Right lobe of liver (tissue), 6 donors: ENCODE measurements at regions not wholly inside any gene's neighbourhood (a gene's known extent, or its start where the extent isn't known, plus 50 kb on each side); places are given as distances from the start of the nearest gene placed in this dataset.

Experiments
- ATAC-seq, 4 donors: fragments of 200-7000 bp; cut with Tn5 transposase; one replicate each; pipeline ENCODE4 v1.9.1; 2020; ENCODE audit warnings: mild to moderate bottlenecking in 4 of 4, moderate library complexity in 4 of 4
- DNase-seq, 3 donors: peaks; one replicate each; pipeline ENCODE4 v3.0.0-alpha.2; 2020
- H3K27ac ChIP-seq, 3 donors: fragments of 200-600 bp; one replicate each; pipeline ENCODE4 v1.8.0; 2022
- H3K27me3 ChIP-seq, 2 donors: fragments of 200-600 bp; one replicate each; pipeline ENCODE4 v1.8.0; 2022
- H3K36me3 ChIP-seq, 4 donors: fragments of 200-600 bp; sonication (generic) in 1 of 4; one replicate each; pipeline versions ENCODE4 v1.5.1 to v1.8.0; 2017 to 2022; ENCODE audit warnings: control low read depth in 1 of 4
- H3K4me1 ChIP-seq, 4 donors: fragments of 200-600 bp; sonication (generic) in 1 of 4; one replicate each; pipeline versions ENCODE4 v1.5.1 to v1.8.0; 2017 to 2022; ENCODE audit warnings: control low read depth in 1 of 4
- H3K4me3 ChIP-seq, 3 donors: fragments of 200-600 bp; one replicate each; pipeline ENCODE4 v1.8.0; 2022
- H3K9me3 ChIP-seq, 4 donors: fragments of 200-600 bp; sonication (generic) in 1 of 4; one replicate each; pipeline versions ENCODE4 v1.5.1 to v1.8.0; 2017 to 2022; ENCODE audit warnings: control low read depth in 1 of 4
- CTCF ChIP-seq, 4 donors: fragments of 200-600 bp in 3 of 4; fragments of 450-650 bp in 1 of 4; IDR thresholded peaks; one replicate each; pipeline versions ENCODE4 v1.5.1 to v1.8.0; 2016 to 2022; ENCODE audit warnings: antibody characterized with exemption in 4 of 4, mild to moderate bottlenecking in 2 of 4
- POLR2A ChIP-seq: fragments of 450-650 bp; IDR thresholded peaks from one replicate; pipeline ENCODE4 v1.6.1; 2017; ENCODE audit warnings: antibody characterized with exemption, mild to moderate bottlenecking
- WGBS: methylation state at CpG from one replicate; pipeline ENCODE4 v1.1.6; 2018; ENCODE audit warnings: low coverage, low lambda C conversion rate; ENCODE audit not compliant: insufficient coverage; ENCODE audit errors: missing lambda C conversion rate; 5-methylcytosine and 5-hydroxymethylcytosine counted together
- intact Hi-C, 2 donors: fragments of 100-400 bp; cut with DNase I; formaldehyde crosslinking; loops; one replicate each; pipeline versions ENCODE4 v1.11.2 to v1.14.1; 2022
- donor health status: DM: no; HTN: yes; CAD: no.
- donor health status: DM: no; HTN: no; CAD: no.
- donor health status: DM: no; HTN: no; CAD: no.
- donor health status: DM: no; HTN: yes; CAD: no.
- donor health status: DM: no; HTN: yes; CAD: no.

DNA sequence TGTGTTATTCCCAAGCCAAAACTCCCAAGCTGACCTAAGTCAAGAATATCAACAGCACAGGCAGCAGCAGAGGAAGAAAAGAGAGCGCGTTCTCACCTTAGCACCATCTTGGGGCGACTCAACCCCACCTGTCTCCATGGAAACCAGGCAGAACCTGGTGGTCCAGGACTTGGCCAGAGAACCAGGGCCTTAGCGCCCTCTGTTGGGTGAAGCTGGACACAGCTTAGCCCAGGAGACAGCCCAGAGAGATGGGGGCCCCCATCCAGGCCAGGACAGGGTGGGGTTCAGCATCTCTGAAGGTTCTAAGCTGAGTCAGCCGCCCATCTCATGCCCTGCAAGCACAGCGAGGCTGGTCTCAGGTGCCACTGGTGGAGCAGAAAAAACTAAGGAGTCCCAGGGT, 60.1 kb upstream of the TMEM132E start:
- Histone ChIP-seq H3K4me1 (no peaks in the 10 kb centered on the region), H3K36me3 (no peaks in the 10 kb centered on the region), H3K9me3 (no peaks in the 10 kb centered on the region), H3K4me3 (no peak overlapping the region), H3K27ac (no peak overlapping the region), H3K27me3 (no peaks in the 10 kb centered on the region)
- ATAC-seq (peak in 1 of 4 donors; percentile 21), DNase-seq (no peak)
- 56% methylated on average over 3 of the region's 6 CpGs for WGBS
- intact Hi-C loops: no loop called here
- TF ChIP-seq POLR2A (no peak), CTCF (IDR thresholded peaks at IDR 0.05) (peak; percentile 6 to 46 (median 32))

GRCh38 chr17:34517406-34517805, 62.0 kb upstream of the TMEM132E start:
- intact Hi-C loops: no loop called here
- no peaks in the 10 kb centered on the region for H3K9me3 ChIP-seq
- no CpG with 5 or more reads among the region's 1 CpG for WGBS
- H3K4me1 ChIP-seq: no peaks in the 10 kb centered on the region
- H3K4me3 ChIP-seq: no peak overlapping the region
- H3K27me3 ChIP-seq: no peaks in the 10 kb centered on the region
- no peak for ATAC-seq
- TF ChIP-seq CTCF (IDR thresholded peaks at IDR 0.05) (no peak), POLR2A (no peak)
- no peak for DNase-seq
- no peaks in the 10 kb centered on the region for H3K36me3 ChIP-seq
- no peak overlapping the region for H3K27ac ChIP-seq

- no peak overlapping the region for H3K27ac ChIP-seq
- WGBS: 48% methylated on average over 2 of the region's 3 CpGs
- no peaks in the 10 kb centered on the region for H3K4me1 ChIP-seq
- H3K4me3 ChIP-seq: no peak overlapping the region
- H3K9me3 ChIP-seq: no peaks in the 10 kb centered on the region
- DNase-seq (no peak), ATAC-seq (no peak)
- TF ChIP-seq CTCF (IDR thresholded peaks at IDR 0.05) (no peak), POLR2A (no peak)
- no peaks in the 10 kb centered on the region for H3K36me3 ChIP-seq
- no peaks in the 10 kb centered on the region for H3K27me3 ChIP-seq
- intact Hi-C loops: no loop called here
Observed at GRCh38 chr17:34511931-34512330, 67.5 kb upstream of the TMEM132E start.

DNA sequence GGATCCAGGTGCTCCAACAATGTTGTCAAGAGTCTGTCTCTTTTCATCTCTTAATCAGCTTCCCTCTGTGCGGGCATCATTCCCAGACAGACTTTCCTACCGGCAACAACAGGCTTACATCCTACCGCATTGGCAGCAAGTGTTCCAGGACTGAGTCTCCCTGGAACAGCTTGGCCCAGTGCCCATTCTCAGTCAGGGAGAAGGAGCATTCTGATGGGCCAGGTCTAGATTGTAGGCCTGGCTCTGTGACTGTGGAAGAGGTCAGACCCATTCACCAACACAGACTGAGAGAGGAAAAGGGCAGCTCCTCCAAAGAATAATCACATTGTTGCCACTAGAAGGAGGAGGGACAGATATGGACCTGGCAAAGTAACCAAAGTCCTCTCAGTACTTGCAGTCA, 68.1 kb upstream of the TMEM132E start:
- H3K27me3 ChIP-seq: no peaks in the 10 kb centered on the region
- ATAC-seq: no peak
- no peak overlapping the region for H3K27ac ChIP-seq

More for the DNA sequence above, 68.1 kb upstream of the TMEM132E start:
- WGBS: 93% methylated on average over 2 of the region's 3 CpGs
- H3K36me3 ChIP-seq: no peaks in the 10 kb centered on the region
- TF ChIP-seq POLR2A: no peak
- TF ChIP-seq CTCF (IDR thresholded peaks at IDR 0.05): no peak
- intact Hi-C loops: no loop called here
- no peak for DNase-seq
- no peak overlapping the region for H3K4me3 ChIP-seq
- H3K9me3 ChIP-seq: no peaks in the 10 kb centered on the region
- H3K4me1 ChIP-seq: no peaks in the 10 kb centered on the region
